K562 (cell line): ENCODE measurements at regions not wholly inside any gene's neighbourhood (a gene's known extent, or its start where the extent isn't known, plus 50 kb on each side); places are given as distances from the start of the nearest gene placed in this dataset.

Experiments used
- ATAC-seq: fragments of 200-7000 bp; cut with Tn5 transposase; 3 replicates; pipeline ENCODE4 v1.9.1; 2020; ENCODE audit warnings: moderate library complexity
- BruUV-seq: library from RNA; stranded (reverse); fragments of 400-500 nt; replicated peaks from 2 replicates; lab custom pipeline; 2021; lab: Mats Ljungman, UMichigan
- CTCF ChIA-PET: fragments of 300-600 bp; formaldehyde crosslinking; extraction: SDS; loops from one replicate; lab custom pipeline; 2021; ENCODE audit warnings: low intra/inter-chr PET ratio; lab: Yijun Ruan, JAX
- POLR2A ChIA-PET: fragments of 300-600, 350-650 bp; sonication (Branson Sonifier 250); formaldehyde crosslinking; extraction: SDS; loops from one replicate; lab custom pipeline; 2021; ENCODE audit warnings: antibody characterized with exemption, inconsistent platforms; lab: Yijun Ruan, JAX
- DNase-seq, 4 experiments: peaks; one replicate each; pipeline versions ENCODE4 v3.0.0 to v3.0.0-alpha.2; 2011 to 2018; ENCODE audit warnings: low spot score in 3 of 4, mixed read lengths in 3 of 4; ENCODE audit errors: extremely low read depth in 1 of 4
- FAIRE-seq: peaks from 2 replicates; lab custom pipeline; 2011; peaks lifted over from hg19 to GRCh38; lab: Jason Lieb, UNC
- H2AFZ ChIP-seq: 2 replicates; pipeline ENCODE4 v1.6.0; 2011; ENCODE audit warnings: low read depth, low read length, control low read depth, inconsistent platforms
- H3K27ac ChIP-seq: fragments of 200-600 bp; 3 replicates; pipeline ENCODE4 v1.8.0; 2011; ENCODE audit warnings: low read depth, mild to moderate bottlenecking, control low read depth, inconsistent platforms, low read length, moderate library complexity, mixed read lengths; ENCODE audit errors: extremely low read depth
- H3K27me3 ChIP-seq, 2 experiments: fragments of 300-600 bp in 1 of 2; 2 replicates in 1 of 2; 3 replicates in 1 of 2; pipeline versions ENCODE4 v1.6.0 to v1.8.0; 2011; ENCODE audit warnings: inconsistent platforms in 2 of 2, low read length in 2 of 2, mild to moderate bottlenecking in 1 of 2, mixed read lengths in 1 of 2, moderate library complexity in 1 of 2; ENCODE audit not compliant: control insufficient read depth in 2 of 2, insufficient read depth in 2 of 2
- H3K36me3 ChIP-seq: fragments of 300-600 bp; 3 replicates; pipeline ENCODE4 v1.8.0; 2011; ENCODE audit warnings: mild to moderate bottlenecking, low read length, inconsistent platforms; ENCODE audit not compliant: control insufficient read depth, insufficient read depth
- H3K4me1 ChIP-seq, 2 experiments: fragments of 200-600 bp in 1 of 2; replicated peaks in 1 of 2; 2 replicates in 1 of 2; 3 replicates in 1 of 2; pipeline versions ENCODE4 v1.5.1 to v1.8.0; 2011; ENCODE audit warnings: inconsistent platforms in 2 of 2, low read length in 2 of 2, mild to moderate bottlenecking in 1 of 2, mixed read lengths in 1 of 2, moderate library complexity in 1 of 2; ENCODE audit not compliant: control insufficient read depth in 2 of 2, insufficient read depth in 2 of 2
- H3K4me2 ChIP-seq: 2 replicates; pipeline ENCODE4 v1.6.1; 2011; ENCODE audit warnings: low read length, control low read depth, inconsistent platforms, mixed read lengths; ENCODE audit not compliant: insufficient read depth
- H3K4me3 ChIP-seq: fragments of 200-600 bp; sonication (generic), shearing (Covaris generic); 2 replicates; pipeline ENCODE4 v1.5.1; 2016; ENCODE audit warnings: control low read depth, inconsistent platforms
- H3K79me2 ChIP-seq: fragments of 200-600 bp; 3 replicates; pipeline ENCODE4 v1.8.0; 2011; ENCODE audit warnings: low read length, inconsistent platforms; ENCODE audit not compliant: control insufficient read depth, insufficient read depth
- H3K9ac ChIP-seq, 2 experiments: 2 replicates each; pipeline versions ENCODE4 v1.6.0 to v1.6.1; 2011; ENCODE audit warnings: low read depth in 2 of 2, low read length in 2 of 2, control low read depth in 1 of 2, inconsistent platforms in 1 of 2, mild to moderate bottlenecking in 1 of 2, mixed read lengths in 1 of 2; ENCODE audit not compliant: insufficient read depth in 1 of 2
- H3K9me1 ChIP-seq: one replicate; pipeline ENCODE4 v1.6.0; 2011; ENCODE audit warnings: inconsistent platforms, mild to moderate bottlenecking, low read length, moderate library complexity; ENCODE audit not compliant: control insufficient read depth, insufficient read depth
- H3K9me3 ChIP-seq: replicated peaks from 2 replicates; pipeline ENCODE4 v1.5.1; 2011; ENCODE audit warnings: low read depth, low read length, inconsistent platforms; ENCODE audit not compliant: control insufficient read depth, insufficient read depth
- H4K20me1 ChIP-seq: replicated peaks from 2 replicates; pipeline ENCODE4 v1.6.1; 2011; ENCODE audit warnings: low read length, inconsistent platforms, mixed read lengths; ENCODE audit not compliant: control insufficient read depth, insufficient read depth
- FOXJ2 ChIP-seq: fragments of 200-800 bp; sonication (Bioruptor generic); IDR thresholded peaks from 2 replicates; pipeline ENCODE4 v1.6.1; 2016; ENCODE audit warnings: missing genetic modification characterization, missing compliant biosample characterization
- NFE2 ChIP-seq: IDR thresholded peaks from 2 replicates; pipeline ENCODE4 v1.6.1; 2014; ENCODE audit warnings: antibody characterized with exemption, low read depth
- ZBED1 ChIP-seq: IDR thresholded peaks from 2 replicates; pipeline ENCODE4 v1.6.1; 2014
- ZNF347 ChIP-seq: fragments of 450-650 bp; formaldehyde crosslinking; IDR thresholded peaks from 2 replicates; pipeline ENCODE4 v1.4.0; 2020; ENCODE audit warnings: low read depth, mild to moderate bottlenecking, moderate library complexity
- ZNF764 ChIP-seq: fragments of 250-450 bp; sonication (Bioruptor Pico); IDR thresholded peaks from 2 replicates; pipeline ENCODE4 v1.4.0; 2020; ENCODE audit warnings: low read depth, mild to moderate bottlenecking, moderate library complexity
- ZNF778 ChIP-seq: fragments of 450-650 bp; formaldehyde crosslinking; IDR thresholded peaks from 2 replicates; pipeline ENCODE4 v1.4.0; 2020; ENCODE audit warnings: mild to moderate bottlenecking, moderate library complexity
- WGBS: fragments of 100-300 bp; shearing (Covaris generic); methylation state at CpG from one replicate; pipeline ENCODE4 v1.1.6; 2016; ENCODE audit warnings: low coverage, mixed read lengths; ENCODE audit not compliant: insufficient coverage; ENCODE audit errors: missing lambda C conversion rate; 5-methylcytosine and 5-hydroxymethylcytosine counted together
- in situ Hi-C: fragments of 300-500 bp; cut with MboI; formaldehyde crosslinking; loops from 4 replicates; pipeline ENCODE4 v1.15.0; 2018; ENCODE audit warnings: inconsistent platforms, mixed read lengths
- intact Hi-C: fragments of 100-400 bp; cut with micrococcal nuclease; formaldehyde crosslinking; loops from 2 replicates; pipeline ENCODE4 v1.14.2; 2022
- TF ChIP-seq, protein P1 (sequence below): fragments of 250-450 bp; sonication (Bioruptor Pico); IDR thresholded peaks from 2 replicates; pipeline ENCODE4 v1.8.0; 2021; ENCODE audit warnings: moderate library complexity, mild to moderate bottlenecking, inconsistent platforms
- TF ChIP-seq, protein P2 (sequence below): IDR thresholded peaks from 2 replicates; pipeline ENCODE4 v1.6.1; 2011; ENCODE audit warnings: borderline replicate concordance, low read depth, mild to moderate bottlenecking, moderate library complexity, low read length; ENCODE audit not compliant: insufficient read depth, poor library complexity, severe bottlenecking

DNA sequence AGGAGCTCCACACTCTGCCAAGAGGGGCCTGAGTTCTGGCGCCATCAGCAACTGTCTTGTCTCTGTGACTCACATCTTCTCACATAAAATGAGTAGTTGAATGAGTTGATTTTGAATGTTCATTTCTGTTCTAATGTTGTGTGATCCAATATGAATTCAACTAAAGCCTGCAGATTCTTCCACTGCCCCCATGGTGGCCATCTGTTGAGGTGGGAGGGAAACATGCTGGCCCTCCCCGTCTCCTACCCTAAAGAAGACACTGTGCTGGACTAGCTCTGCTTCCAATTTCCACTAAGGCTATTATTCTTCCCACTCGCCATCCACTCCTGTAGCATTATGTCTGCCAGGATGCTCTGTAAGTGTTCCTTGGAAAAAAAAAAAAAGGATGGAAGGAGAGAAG, 555.6 kb upstream of the LARGE1 start:
- ATAC-seq (no peak), FAIRE-seq (no peak), DNase-seq (no peak)
- H3K4me1 ChIP-seq = no peaks in the 10 kb centered on the region
- H3K36me3 ChIP-seq = no peaks in the 10 kb centered on the region
- H3K79me2 ChIP-seq = no peaks in the 10 kb centered on the region
- H3K27me3 ChIP-seq = no peaks in the 10 kb centered on the region
- H3K9me1 ChIP-seq = no peaks in the 10 kb centered on the region
- no TSS peak for BruUV-seq
- H2AFZ ChIP-seq = no peak overlapping the region
- H4K20me1 ChIP-seq = no peaks in the 10 kb centered on the region
- in situ Hi-C loops (no loop called here), intact Hi-C loops (no loop called here)
- H3K4me3 ChIP-seq = no peak overlapping the region
- H3K27ac ChIP-seq = no peak overlapping the region
- POLR2A ChIA-PET = no interaction called here
- CTCF ChIA-PET = no interaction called here
- TF ChIP-seq ZNF347 (CRISPR knock-in tag) (no peak), ZNF778 (no peak), ZBED1 (no peak), ZNF764 (CRISPR knock-in tag) (no peak), FOXJ2 (tag) (no peak), NFE2 (no peak)
- TF ChIP-seq, protein P1, sequence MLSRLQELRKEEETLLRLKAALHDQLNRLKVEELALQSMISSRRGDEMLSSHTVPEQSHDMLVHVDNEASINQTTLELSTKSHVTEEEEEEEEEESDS (CRISPR knock-in tag) = no peak
- TF ChIP-seq, protein P2, sequence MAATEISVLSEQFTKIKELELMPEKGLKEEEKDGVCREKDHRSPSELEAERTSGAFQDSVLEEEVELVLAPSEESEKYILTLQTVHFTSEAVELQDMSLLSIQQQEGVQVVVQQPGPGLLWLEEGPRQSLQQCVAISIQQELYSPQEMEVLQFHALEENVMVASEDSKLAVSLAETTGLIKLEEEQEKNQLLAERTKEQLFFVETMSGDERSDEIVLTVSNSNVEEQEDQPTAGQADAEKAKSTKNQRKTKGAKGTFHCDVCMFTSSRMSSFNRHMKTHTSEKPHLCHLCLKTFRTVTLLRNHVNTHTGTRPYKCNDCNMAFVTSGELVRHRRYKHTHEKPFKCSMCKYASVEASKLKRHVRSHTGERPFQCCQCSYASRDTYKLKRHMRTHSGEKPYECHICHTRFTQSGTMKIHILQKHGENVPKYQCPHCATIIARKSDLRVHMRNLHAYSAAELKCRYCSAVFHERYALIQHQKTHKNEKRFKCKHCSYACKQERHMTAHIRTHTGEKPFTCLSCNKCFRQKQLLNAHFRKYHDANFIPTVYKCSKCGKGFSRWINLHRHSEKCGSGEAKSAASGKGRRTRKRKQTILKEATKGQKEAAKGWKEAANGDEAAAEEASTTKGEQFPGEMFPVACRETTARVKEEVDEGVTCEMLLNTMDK = no peak
- no peaks in the 10 kb centered on the region for H3K9me3 ChIP-seq
- 7% methylated on average over 3 of the region's 3 CpGs for WGBS
- no peak overlapping the region for H3K4me2 ChIP-seq
- no peak overlapping the region for H3K9ac ChIP-seq
